Muscle of leg (tissue), 3 donors: ENCODE measurements at regions not wholly inside any gene's neighbourhood (a gene's known extent, or its start where the extent isn't known, plus 50 kb on each side); places are given as distances from the start of the nearest gene placed in this dataset.

Experiments
- DNase-seq: peaks from one replicate; pipeline ENCODE4 v3.0.0; 2013
- H3K27ac ChIP-seq: one replicate; pipeline ENCODE4 v1.5.1; 2013; ENCODE audit warnings: mild to moderate bottlenecking, low read length, control low read depth
- H3K27me3 ChIP-seq: one replicate; pipeline ENCODE4 v1.6.1; 2013; ENCODE audit warnings: low read length; ENCODE audit not compliant: control insufficient read depth, insufficient read depth
- H3K36me3 ChIP-seq: one replicate; pipeline ENCODE4 v1.6.1; 2013; ENCODE audit warnings: low read length; ENCODE audit not compliant: control insufficient read depth, insufficient read depth
- H3K4me1 ChIP-seq: one replicate; pipeline ENCODE4 v1.6.1; 2013; ENCODE audit warnings: low read length; ENCODE audit not compliant: control insufficient read depth, insufficient read depth
- H3K4me3 ChIP-seq: one replicate; pipeline ENCODE4 v1.5.1; 2013; ENCODE audit warnings: low read length, control low read depth
- H3K9me3 ChIP-seq: replicated peaks from 2 replicates; pipeline ENCODE4 v1.6.1; 2013; ENCODE audit warnings: low read depth, low read length; ENCODE audit not compliant: control insufficient read depth
- WGBS: methylation state at CpG from one replicate; pipeline ENCODE4 v1.1.5; 2013; ENCODE audit warnings: missing lambda C conversion rate; ENCODE audit not compliant: insufficient coverage; 5-methylcytosine and 5-hydroxymethylcytosine counted together

GRCh38 chr9:90979639-90980038 is 178.0 kb downstream of the SYK start:
- Histone ChIP-seq H3K36me3 (no peaks in the 10 kb centered on the region), H3K4me1 (no peaks in the 10 kb centered on the region), H3K27me3 (no peaks in the 10 kb centered on the region), H3K9me3 (no peaks in the 10 kb centered on the region), H3K27ac (no peak overlapping the region), H3K4me3 (no peak overlapping the region)
- WGBS: no CpG with 5 or more reads among the region's 4 CpGs
- DNase-seq: no peak

- H3K4me1 ChIP-seq: no peaks in the 10 kb centered on the region
- H3K9me3 ChIP-seq: no peaks in the 10 kb centered on the region
- no CpG with 5 or more reads among the region's 3 CpGs for WGBS
- no peaks in the 10 kb centered on the region for H3K27me3 ChIP-seq
- no peaks in the 10 kb centered on the region for H3K36me3 ChIP-seq
- H3K4me3 ChIP-seq: no peak overlapping the region
- H3K27ac ChIP-seq: no peak overlapping the region
- no peak for DNase-seq
Measured at GRCh38 chr9:90981726-90982125, 180.1 kb downstream of the SYK start.

DNA sequence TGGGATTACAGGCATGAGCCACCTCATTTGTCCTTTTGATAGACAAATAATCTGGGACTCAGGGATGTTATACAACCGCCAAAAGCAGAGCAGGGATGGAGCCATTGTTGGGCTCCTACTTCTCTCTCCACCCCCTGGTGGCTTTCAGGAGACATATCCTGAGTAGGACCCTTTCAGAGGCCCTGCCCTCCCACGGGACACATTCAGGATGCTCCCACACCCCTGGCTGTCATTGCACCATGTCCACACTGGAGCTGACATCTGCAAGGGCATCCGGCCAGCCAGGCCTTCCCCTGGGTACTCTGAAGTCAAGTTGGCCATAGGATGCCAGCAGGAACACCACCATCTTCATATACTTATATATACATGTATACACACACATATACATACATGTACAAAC is 181.8 kb downstream of the SYK start:
- 87% methylated on average over 3 of the region's 3 CpGs for WGBS
- H3K27me3 ChIP-seq: no peaks in the 10 kb centered on the region
- no peak overlapping the region for H3K27ac ChIP-seq
- H3K4me1 ChIP-seq: no peaks in the 10 kb centered on the region
- no peak overlapping the region for H3K4me3 ChIP-seq
- H3K9me3 ChIP-seq: no peaks in the 10 kb centered on the region
- no peaks in the 10 kb centered on the region for H3K36me3 ChIP-seq
- DNase-seq: no peak

DNA sequence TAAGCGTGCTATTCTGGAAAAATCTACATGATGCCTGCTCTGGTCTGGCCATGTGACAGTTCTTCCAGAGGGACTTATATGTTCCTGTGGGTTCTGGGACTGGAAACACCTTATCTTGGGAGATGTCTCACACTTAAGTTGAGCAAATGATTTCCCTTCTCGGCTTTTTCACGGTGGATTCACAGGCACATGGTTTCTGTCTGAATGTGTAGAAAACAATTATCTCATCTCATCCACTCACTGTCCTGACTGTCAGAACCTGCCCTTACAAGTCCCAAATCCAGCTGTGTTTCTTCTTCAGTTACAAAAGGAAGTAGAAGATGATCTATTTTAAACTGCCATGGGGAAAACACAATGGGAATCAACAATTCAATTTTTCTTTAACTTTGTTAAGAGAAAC is 184.0 kb downstream of the SYK start:
- WGBS: no CpG with 5 or more reads among the region's 3 CpGs
- DNase-seq: no peak
- H3K27ac ChIP-seq: no peak overlapping the region

GRCh38 chr9:90986161-90986560 is 184.5 kb downstream of the SYK start:
- no peak for DNase-seq
- no CpG with 5 or more reads among the region's 3 CpGs for WGBS

More for the DNA sequence above, 184.0 kb downstream of the SYK start:
- no peak overlapping the region for H3K4me3 ChIP-seq
- no peaks in the 10 kb centered on the region for H3K9me3 ChIP-seq
- no peaks in the 10 kb centered on the region for H3K36me3 ChIP-seq
- no peaks in the 10 kb centered on the region for H3K4me1 ChIP-seq
- H3K27me3 ChIP-seq: no peaks in the 10 kb centered on the region

DNA sequence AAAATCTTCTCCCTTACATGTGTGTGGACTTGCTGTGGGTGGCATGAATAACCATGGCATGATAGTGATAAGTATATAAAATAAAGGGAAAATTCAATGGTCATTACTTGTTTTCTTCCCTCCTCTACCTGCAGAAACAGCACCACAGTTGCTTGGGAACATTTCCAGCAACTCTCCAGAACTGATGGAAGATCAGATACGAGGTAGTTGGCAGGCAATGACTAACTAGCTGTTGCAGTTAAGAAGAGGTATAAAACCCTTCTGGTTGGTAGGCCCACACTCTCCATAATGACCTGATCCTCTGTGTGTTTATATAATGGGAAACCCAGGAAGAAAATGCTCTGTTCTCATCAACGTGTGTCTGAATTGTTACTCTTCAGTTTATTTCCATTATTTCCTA is 185.9 kb downstream of the SYK start:
- DNase-seq: no peak
- no peaks in the 10 kb centered on the region for H3K36me3 ChIP-seq
- H3K4me1 ChIP-seq: no peaks in the 10 kb centered on the region
- no peak overlapping the region for H3K4me3 ChIP-seq
- H3K27me3 ChIP-seq: no peaks in the 10 kb centered on the region
- no CpG with 5 or more reads among the region's 2 CpGs for WGBS
- H3K9me3 ChIP-seq: peaks cover 3% of the 10 kb centered on the region
- no peak overlapping the region for H3K27ac ChIP-seq

More at GRCh38 chr9:90986161-90986560, 184.5 kb downstream of the SYK start:
- H3K4me1 ChIP-seq: no peaks in the 10 kb centered on the region
- H3K27ac ChIP-seq: no peak overlapping the region
- H3K9me3 ChIP-seq: no peaks in the 10 kb centered on the region
- no peak overlapping the region for H3K4me3 ChIP-seq
- H3K27me3 ChIP-seq: no peaks in the 10 kb centered on the region
- H3K36me3 ChIP-seq: no peaks in the 10 kb centered on the region

GRCh38 chr9:90988318-90988717 is 186.7 kb downstream of the SYK start:
- H3K27ac ChIP-seq: no peak overlapping the region
- no CpG with 5 or more reads among the region's 1 CpG for WGBS

GRCh38 chr9:90991953-90992352 is 190.3 kb downstream of the SYK start:
- Histone ChIP-seq H3K4me3 (no peak overlapping the region), H3K27ac (no peak overlapping the region), H3K27me3 (no peaks in the 10 kb centered on the region), H3K36me3 (no peaks in the 10 kb centered on the region), H3K4me1 (no peaks in the 10 kb centered on the region), H3K9me3 (peaks cover 3% of the 10 kb centered on the region)
- WGBS: no CpG with 5 or more reads among the region's 1 CpG
- DNase-seq: no peak

More at GRCh38 chr9:90988318-90988717, 186.7 kb downstream of the SYK start:
- DNase-seq: no peak
- H3K4me3 ChIP-seq: no peak overlapping the region
- no peaks in the 10 kb centered on the region for H3K4me1 ChIP-seq
- H3K27me3 ChIP-seq: no peaks in the 10 kb centered on the region
- no peaks in the 10 kb centered on the region for H3K36me3 ChIP-seq
- H3K9me3 ChIP-seq: peaks cover 3% of the 10 kb centered on the region

GRCh38 chr9:90995516-90995915 is 193.9 kb downstream of the SYK start:
- Histone ChIP-seq H3K36me3 (no peaks in the 10 kb centered on the region), H3K27ac (no peak overlapping the region), H3K4me3 (no peak overlapping the region), H3K9me3 (peaks cover 3% of the 10 kb centered on the region), H3K27me3 (no peaks in the 10 kb centered on the region), H3K4me1 (peaks cover 3% of the 10 kb centered on the region)
- DNase-seq: no peak
- WGBS: 33% methylated on average over 1 of the region's 2 CpGs

DNA sequence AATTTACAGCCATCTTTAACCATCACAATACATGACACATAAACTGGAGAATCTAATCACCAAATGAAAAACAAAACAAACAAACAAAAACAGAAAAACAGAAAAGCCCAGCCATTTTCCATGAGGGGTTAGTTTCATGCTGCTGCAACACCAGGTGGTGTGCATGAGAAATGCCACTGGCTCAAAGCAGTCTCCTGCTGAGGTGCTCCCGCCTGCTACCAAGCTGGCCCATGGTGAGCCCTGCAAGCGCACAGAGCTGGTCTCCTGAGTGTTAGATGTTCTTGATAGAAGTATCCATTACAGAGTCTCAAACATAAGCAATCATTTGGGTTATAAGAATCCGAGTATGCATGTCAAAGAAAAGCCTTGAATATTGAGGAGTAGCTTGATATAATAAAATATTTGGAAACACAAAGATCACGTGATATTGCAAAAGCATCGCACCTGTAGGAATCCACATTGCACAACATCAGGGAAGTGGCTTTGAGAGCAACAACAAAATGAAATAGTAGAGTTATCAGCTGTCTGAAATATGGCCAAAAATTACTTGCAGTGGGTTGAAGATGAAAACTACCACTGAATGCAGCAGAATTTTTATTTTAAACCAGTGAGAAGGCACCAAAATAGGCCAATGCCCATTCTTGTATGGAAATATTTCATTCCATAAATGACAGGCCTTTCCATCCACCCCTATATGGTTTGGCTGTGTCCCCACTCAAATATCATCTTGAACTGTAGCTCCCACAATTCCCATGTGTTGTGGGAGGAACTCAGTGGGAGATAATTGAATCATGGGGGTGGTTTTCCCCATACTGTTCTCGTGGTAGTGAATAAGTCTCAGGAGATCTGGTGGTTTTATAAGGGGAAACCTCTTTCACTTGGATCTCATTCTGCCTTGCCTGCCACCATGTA is 194.8 kb downstream of the SYK start:
- DNase-seq: no peak
- peaks cover 3% of the 10 kb centered on the region for H3K9me3 ChIP-seq
- peaks cover 3% of the 10 kb centered on the region for H3K4me1 ChIP-seq
- H3K27me3 ChIP-seq: no peaks in the 10 kb centered on the region
- H3K4me3 ChIP-seq: no peak overlapping the region
- no peak overlapping the region for H3K27ac ChIP-seq
- WGBS: no CpG with 5 or more reads among the region's 6 CpGs
- no peaks in the 10 kb centered on the region for H3K36me3 ChIP-seq
